ENCODE measurements at regions not wholly inside any gene's neighbourhood (a gene's known extent, or its start where the extent isn't known, plus 50 kb on each side); places are given as distances from the start of the nearest gene placed in this dataset.
"Not testable (repeated sequence)": the region's sequence is repeated elsewhere in the genome, so short reads cannot be mapped to it uniquely, and the experiment has no call there.

GRCh38 chr2:57693177-57693576 lies 353.4 kb upstream of the VRK2 start:
- peak; percentile 11 for DNase-seq (ENCODE audit: low read depth)

- no peak for DNase-seq (ENCODE audit: low read depth)
These were observed 352.6 kb upstream of the VRK2 start for GRCh38 chr2:57693965-57694364.

GRCh38 chr2:57696016-57696415 lies 350.6 kb upstream of the VRK2 start:
- DNase-seq (ENCODE audit: low read depth): peak; percentile 43

DNA sequence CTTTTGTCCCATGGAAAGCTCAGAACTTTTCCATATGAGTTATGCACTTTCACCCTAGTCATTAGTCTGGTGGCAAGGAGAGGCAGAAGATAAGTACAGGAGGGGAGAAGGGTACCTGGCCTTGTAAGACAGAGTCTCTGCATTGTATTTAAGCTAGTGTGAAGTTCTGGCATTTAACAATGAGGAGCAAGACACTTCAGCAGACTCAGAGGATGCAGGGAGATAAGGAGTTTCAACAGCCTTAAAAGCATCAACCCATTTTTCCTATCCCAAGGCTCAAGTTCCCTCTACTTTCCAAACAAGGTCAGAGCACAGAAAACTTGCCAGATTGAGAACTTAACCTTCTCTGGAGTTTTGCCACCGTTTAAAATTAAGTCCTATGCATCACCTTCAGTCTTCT lies 348.2 kb upstream of the VRK2 start:
- DNase-seq (ENCODE audit: low read depth): no peak

DNA sequence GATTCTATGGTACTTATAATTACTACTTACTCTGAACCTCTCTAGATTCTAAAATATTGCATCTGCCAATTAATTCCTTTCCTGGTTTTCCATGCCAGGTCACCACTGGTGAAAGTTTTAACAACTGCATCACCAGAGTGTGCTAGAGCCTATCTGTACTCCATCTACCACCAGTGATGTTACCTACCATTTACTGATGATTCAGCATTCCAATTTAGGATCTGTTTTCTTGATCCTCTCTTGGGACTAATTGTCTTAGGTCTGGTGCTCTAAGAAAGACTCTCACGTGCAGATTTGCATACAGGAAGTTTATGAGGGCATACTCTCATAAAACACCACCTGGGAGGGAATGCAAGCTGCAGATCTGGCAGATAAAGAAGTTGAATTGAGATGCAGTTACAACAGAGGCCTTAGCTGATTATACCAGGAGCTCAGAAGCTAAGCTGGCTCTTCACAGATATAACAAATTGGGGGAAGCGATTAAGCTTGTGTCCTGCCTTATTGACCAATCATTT lies 347.6 kb upstream of the VRK2 start:
- no peak for DNase-seq (ENCODE audit: low read depth)

DNA sequence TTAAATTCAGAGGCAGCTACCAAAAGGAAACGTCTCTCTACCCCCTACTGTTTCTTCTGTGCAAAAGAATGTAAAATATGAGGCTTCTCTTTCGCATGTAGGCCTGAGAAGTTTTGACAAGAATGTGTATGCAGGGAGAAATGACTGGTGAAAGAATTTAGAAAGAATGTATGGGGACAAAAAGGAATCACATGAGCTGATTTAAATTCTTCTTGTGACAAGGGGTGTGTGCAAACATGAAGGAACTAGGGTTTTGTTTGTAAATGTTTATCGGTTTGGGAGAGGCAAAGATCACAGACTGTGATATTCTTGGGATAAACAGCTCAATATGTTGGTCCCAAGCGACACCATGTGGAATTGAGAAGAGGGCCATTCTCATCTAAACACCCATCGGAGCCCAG lies 345.2 kb upstream of the VRK2 start:
- DNase-seq (ENCODE audit: low read depth): peak; percentile 17

DNA sequence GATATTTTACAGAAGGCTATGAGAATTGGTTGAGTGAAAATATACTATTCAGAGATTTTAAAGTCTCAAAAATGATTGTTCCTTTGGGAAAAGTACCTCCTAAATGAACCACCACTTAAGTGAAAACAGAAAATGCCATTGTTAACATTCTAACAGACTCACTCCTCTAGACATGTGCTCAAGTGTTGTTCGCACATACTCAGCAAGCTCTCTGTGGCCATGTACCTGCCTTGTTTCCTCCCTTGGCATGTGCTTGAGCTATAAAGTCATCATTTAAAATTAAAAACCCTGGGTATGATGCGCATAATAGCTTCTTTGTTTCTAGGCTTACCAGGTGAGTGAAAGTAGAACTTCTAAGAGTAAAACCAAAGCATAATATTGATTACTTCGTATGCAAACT lies 343.2 kb upstream of the VRK2 start:
- DNase-seq (ENCODE audit: low read depth): no peak

DNA sequence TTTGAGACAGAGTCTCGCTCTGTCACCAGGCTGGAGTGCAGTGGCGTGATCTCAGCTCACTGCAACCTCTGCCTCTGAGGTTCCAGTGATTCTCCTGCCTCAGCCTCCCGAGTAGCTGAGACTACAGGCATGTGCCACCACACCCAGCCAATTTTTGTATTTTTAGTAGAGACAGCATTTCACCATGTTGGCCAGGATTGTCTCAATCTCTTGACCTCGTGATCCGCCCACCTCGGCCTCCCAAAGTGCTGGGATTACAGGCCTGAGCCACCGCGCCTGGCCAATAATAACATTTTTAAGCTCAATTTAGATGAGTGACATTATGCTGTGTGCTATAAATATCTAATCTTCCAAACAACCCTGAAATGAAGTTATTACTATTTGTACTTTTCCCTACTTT lies 338.8 kb upstream of the VRK2 start:
- DNase-seq (ENCODE audit: low read depth): not testable (repeated sequence)

GRCh38 chr2:57711991-57712390 lies 334.6 kb upstream of the VRK2 start:
- no peak for DNase-seq (ENCODE audit: low read depth)

DNA sequence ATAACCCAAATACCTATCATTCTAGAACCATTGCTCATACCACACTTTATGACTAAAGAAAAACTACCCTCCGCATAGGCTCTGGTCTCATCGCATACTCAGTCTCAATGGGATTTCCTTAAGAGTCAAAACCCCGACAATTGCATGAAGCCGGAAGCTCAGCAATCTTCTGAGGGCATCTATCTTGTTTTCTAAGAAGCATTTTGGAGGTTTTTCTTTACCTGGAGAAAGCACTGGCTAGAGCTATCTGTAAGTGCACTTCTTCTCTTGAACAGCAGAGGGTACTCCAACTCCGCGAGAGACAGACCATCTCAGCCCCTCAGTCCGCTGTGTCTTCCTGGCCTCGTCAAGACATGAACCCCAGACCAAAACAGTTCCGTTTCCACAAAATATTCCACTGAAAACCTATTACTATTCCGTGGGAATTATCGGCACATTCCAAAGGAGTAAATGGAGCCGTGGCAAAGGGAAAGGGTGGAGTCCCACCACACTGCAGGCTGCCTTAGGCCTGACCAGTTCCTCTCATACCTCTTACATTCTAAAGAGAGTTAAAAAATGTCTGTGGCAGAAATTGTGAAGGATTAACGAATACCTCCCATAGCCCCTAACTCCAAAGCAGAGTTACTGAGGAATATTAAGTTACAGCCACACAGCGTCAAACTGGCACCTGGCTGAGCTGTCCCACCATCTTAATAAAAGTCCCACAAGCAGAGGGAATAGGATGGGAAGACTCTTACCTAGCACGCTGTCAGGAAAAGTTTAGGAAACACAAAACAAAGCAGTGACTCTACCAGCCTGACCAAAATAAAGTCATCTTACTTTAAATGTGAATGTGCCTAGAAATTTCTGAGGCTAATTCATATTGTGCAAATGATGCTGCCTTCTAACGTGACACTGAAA lies 325.6 kb upstream of the VRK2 start:
- DNase-seq (ENCODE audit: low read depth): peak; percentile 73

- DNase-seq (ENCODE audit: low read depth): no peak
These were observed 321.2 kb upstream of the VRK2 start for GRCh38 chr2:57725337-57725947.

GRCh38 chr2:57726294-57726693 lies 320.3 kb upstream of the VRK2 start:
- no peak for DNase-seq (ENCODE audit: low read depth)

DNA sequence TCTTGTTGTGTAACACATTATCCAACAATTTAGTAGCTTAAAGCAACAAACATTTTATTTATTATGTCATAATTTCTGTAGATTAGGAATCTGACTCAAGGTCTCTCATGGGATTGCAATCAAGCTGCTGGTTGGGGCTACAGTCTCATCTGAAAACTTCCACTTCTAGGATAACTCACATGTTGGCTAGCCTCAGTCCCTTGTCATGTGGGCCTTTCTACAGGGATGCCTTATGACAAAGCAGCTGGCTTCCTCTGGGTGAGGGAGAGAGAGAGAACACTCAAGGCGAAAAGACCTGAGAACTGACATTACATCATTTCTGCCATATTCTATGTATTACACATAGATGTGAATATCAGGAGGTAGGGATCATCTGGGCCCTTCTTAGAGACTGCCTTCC lies 317.9 kb upstream of the VRK2 start:
- DNase-seq (ENCODE audit: low read depth): peak; percentile 3

GRCh38 chr2:57733956-57734355 lies 312.6 kb upstream of the VRK2 start:
- DNase-seq (ENCODE audit: low read depth): no peak

- DNase-seq (ENCODE audit: low read depth): no peak
These were observed 305.7 kb upstream of the VRK2 start for GRCh38 chr2:57740891-57741290.

DNA sequence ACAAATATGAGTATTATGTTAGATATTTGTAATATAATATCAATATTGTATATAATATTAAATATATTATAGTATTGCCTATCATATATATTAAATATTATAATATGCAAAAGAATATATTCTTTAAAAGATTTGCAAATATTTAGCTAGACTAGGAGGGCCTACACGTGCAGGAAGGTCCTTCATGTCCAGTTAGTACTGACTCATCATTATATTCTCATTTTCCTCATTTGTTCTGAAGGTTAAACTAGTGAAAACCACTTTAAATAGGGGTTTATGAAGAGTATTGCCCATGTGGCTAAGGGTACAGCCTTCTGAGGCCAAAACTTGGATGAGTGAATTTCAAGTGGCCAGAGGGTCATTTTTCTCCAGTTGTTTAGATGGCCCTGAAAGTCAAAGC lies 293.0 kb upstream of the VRK2 start:
- DNase-seq (ENCODE audit: low read depth): no peak

- DNase-seq (ENCODE audit: low read depth): no peak
These were observed 287.9 kb upstream of the VRK2 start for GRCh38 chr2:57758686-57759085.

DNA sequence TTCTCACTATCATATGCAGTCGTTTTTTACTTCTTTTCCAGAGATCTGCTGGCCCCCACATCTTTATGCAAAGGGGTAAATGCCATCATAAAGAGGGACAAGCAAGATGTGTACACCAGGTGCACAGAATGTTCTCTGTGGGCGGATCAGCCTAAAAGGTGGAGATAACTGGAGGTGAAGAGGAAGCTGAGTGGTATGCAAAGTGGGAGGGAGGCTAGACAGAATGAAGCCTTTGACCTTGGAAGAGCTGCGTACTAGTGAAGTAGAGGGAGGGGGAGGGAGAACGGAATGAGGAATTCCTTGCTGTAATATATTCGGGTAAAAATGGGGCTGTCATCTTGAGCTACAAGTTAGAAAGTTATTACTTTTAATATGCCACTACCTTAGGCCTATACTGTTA lies 287.5 kb upstream of the VRK2 start:
- no peak for DNase-seq (ENCODE audit: low read depth)

- DNase-seq (ENCODE audit: low read depth): peak; percentile 75
These were observed 286.7 kb upstream of the VRK2 start for GRCh38 chr2:57759822-57760300.

DNA sequence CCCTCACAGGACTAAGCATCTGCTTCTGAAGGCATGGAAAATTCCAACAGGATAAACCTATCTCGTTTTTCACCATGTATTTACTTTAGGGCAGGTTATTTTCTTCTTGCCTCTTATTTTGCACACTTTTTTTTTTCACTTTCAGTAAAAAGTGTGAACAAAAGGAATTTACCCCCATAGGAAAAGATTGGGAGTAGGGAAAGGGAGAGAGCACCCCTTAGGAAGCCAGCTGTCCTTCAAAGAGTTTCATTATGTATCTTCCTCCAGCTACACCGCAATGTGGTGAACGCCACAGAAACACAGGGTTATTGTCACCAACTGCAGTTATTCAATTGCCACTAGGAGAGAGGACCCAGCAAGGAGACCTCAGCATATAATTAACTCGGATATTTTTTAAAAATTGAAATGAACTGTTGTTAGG lies 286.2 kb upstream of the VRK2 start:
- peak; percentile 5 for DNase-seq (ENCODE audit: low read depth)

GRCh38 chr2:57776916-57777315 lies 269.7 kb upstream of the VRK2 start:
- DNase-seq (ENCODE audit: low read depth): no peak

DNA sequence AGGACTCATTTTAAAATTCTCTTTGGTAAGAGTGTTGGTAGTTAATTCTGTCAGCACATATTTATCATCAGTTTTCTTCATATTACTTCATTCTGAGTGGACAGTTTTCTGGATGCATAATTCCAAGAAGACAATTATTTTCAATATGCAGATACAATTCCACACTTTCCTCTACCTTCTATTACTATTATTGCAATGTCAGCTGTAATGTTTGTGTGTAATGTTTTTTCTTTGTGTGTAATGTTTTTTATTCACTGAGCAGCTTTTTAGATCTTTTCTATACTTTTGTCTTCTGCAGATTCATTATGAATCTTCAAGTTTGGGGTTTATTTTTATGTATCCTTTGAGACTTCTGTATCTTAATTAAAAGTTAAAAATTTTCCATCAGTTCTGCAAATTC lies 264.0 kb upstream of the VRK2 start:
- DNase-seq (ENCODE audit: low read depth): no peak

- no peak for DNase-seq (ENCODE audit: low read depth)
These were observed 253.3 kb upstream of the VRK2 start for GRCh38 chr2:57793310-57793709.
